NOMO-1 treated with DMSO at 0.1 percent for 48 hours (cell line): ENCODE measurements at regions not wholly inside any gene's neighbourhood (a gene's known extent, or its start where the extent isn't known, plus 50 kb on each side); places are given as distances from the start of the nearest gene placed in this dataset.

Experiments used
- DNase-seq: peaks from one replicate; lab custom pipeline; 2025; ENCODE audit not compliant: unreplicated experiment; lab: John Stamatoyannopoulos, UW

DNA sequence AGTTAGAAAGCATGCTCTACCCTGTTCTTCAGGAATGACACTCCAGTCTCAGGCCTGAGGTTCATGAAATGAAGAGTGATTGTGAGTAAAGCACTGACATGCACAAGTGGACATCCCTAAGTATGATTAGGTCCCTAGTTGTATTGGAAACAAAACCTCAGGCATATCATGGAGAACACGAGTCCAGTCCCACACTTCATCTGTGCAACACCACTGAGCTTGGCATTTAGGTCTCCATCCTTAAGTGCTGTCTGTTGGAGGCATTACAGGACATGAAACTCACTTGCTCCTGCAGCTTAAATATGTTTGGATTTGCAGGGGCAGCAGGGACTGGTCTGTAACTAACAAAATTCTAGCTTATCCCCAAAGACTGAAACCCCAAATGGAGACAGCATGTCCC lies 250.3 kb upstream of the KLHL29 start:
- DNase-seq = no peak

DNA sequence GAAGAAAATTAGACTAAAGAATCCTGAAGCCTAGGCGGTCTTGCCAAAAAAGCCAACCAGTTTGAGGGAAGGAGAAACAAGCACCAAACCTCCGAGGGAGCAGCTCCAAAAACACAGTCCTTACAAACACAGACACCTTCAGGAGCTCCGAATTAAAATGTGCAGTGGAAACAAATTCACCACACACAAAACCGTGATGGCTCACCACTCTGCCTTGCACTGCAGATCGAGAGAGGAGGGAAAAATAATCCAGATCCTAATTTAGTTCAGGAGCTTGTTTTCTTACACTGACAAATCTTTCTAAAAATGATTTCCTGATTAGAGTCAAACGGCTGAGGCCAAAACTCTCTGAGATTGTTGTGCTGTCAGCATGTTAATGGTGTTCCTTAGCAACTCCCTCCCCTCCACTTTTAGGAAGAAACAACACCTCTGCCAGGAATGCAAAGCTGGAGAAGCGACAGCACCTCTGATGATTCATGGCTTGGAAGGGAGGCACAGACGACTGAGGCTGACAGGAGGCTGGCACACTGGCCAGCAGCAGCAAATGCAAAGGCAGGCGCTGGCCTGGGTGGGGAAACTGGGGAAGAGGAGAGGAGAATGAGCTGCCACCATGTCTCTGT lies 249.4 kb upstream of the KLHL29 start:
- no peak for DNase-seq

DNA sequence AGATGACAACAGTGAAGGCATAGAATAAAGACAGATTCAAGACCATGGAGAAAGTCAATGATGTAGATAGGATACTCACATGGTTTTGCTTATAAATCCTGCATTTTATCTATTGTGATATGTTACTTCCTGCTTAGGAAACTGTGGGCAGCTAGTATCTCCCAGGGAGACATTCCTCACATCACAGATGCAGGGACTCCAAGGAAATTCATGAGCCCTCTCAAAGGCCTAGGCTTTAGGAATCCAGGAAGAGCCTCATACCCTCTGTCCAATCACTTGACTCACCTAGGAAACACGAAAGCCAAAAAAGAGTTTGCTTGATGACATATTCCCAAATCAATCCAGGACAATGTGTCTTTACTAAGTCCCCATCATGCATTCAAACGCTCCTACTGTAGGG lies 247.8 kb upstream of the KLHL29 start:
- no peak for DNase-seq

DNA sequence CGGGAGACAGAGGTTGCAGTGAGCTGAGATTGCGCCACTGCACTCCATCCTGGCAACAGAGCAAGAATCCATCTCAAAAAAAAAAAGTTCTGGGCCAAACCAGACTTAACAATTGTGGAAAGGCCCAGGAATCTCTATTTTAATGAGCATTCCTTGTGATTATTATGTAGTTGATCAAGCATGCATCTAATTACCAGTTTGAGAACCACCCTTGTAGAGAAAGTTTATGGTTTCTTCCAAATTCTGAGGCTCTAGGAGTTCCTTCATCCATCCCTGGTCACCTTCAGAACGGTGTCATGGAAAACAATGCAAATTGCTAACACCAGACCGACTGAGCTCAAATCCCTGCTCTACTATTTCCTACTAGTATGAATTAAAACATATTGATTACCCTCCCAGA lies 246.3 kb upstream of the KLHL29 start:
- no peak for DNase-seq

DNA sequence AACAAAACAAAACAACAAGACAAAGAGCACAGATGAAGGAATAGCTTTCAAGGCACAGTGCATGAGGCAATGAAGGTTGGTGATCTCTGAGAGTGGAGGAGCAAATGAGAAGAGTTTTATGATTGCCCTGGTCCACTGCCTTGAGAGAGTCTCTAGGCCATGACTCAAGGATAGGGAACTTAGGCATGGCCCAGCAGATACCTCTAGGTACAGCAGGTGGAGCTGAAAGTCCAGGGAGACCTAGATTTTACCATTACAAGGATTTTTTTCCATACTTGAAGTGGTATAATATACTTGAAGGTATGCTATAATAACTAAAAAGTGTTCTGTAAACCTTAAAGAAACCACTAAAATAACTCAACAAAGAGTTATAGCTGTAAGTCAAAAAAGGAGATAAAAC lies 239.5 kb upstream of the KLHL29 start:
- no peak for DNase-seq

DNA sequence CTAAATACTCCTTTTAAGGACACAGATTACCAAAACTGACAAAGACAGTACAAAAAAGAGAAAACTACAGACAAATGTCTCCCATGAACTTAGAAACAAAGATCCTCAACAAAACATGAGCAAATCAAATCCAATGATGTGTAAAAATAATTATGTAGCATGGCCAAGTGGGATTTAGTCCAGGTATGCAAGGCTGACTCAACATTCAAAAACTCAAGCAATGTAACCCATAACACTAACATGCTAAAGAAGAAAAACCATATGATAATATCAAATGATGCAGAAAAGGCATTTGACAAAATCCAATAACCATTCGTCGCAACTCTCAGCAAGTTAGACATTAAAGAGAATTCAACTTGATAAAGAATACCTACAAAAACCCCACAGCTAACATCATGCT lies 239.0 kb upstream of the KLHL29 start:
- no peak for DNase-seq

DNA sequence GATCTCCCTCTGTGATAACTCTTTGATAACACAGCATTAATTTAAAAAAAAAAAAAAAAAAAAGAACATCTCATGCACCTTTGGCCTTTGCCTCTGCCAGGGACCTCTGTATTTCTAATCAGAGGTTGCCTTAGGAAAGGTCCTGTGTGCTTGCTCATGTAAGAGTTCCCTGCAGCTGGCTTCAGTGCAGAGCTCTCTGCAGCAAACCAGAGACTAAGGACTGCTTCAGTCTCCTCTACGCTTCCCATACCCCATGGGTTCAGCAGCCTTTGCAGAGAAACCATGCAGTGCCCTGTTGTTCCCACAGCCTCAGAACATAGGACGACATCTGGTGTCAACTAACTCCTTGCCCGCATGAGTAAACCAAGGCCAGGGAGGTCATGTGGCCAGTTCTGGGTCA lies 236.6 kb upstream of the KLHL29 start:
- DNase-seq = no peak

DNA sequence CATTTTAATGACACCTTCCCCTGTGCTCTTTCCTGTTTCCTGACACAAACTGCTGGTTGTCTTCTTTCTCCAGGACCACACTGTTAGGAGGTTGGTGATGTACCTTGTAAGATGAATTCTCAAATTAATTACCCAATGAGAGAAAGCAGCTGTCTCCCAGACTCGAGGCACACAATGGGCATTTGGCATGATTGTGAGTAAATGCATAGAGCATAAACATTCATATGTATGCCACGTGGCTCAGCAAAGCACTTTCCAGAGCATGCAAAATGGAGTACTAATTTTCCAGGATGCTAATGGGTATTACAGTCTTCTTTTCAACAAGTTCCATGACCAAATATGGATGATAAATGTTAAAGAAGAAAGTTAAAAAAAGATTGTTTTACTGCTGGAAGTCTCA lies 235.2 kb upstream of the KLHL29 start:
- no peak for DNase-seq

DNA sequence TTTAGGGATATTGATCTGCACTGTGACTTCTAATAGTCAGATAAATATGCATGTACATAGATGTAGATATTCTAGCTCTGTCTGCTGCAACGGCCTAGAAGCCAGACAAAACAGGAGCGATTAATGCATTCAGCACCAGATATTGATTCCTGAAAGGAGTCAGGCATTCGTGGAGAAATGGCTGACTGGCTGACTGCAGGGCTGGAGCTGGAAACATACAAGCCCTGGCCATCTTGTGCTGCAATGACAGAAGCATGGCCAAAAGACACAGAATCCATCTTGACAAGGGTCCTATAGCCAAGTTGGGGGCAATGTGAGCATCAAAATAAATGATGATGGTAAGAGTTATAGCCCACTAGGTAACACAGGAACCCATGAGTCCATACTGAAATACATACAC lies 231.5 kb upstream of the KLHL29 start:
- no peak for DNase-seq

DNA sequence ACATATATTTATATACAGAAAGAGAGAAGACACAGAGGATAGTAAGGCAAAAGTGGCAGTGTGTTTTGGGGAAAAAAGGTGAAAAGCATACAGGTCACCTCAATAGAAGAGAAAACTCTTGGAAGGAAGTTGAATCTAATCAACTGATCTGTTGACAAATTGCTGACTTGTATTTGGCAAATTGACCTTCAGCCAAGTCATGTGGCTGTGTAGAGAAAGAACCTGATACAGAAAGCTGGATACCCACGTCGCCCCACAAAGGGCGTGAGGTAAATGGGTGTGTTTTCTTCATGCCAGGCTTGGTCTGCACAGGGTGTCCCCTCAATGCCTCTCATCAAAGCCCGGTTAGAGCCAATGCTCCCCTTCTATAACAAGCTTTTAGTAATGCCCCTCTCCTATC lies 230.0 kb upstream of the KLHL29 start:
- DNase-seq = no peak

DNA sequence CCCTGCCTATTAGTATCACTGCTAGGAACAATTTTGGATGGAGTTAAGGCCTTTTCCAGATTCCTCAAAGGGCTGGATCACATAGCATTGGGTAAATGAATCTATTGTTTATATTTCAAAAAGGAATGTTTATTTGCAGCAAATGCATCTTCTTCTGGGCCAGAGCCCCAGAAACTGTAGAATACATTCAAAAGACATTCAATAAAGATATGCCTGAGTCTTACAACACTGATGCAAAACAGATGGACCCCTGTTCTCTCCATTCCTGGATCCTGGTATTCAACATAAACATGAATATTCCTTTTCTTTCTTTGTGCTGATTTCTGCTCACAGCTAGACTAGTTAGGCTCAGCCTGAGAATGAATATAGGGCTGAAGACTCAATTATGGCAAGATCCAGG lies 227.2 kb upstream of the KLHL29 start:
- no peak for DNase-seq

DNA sequence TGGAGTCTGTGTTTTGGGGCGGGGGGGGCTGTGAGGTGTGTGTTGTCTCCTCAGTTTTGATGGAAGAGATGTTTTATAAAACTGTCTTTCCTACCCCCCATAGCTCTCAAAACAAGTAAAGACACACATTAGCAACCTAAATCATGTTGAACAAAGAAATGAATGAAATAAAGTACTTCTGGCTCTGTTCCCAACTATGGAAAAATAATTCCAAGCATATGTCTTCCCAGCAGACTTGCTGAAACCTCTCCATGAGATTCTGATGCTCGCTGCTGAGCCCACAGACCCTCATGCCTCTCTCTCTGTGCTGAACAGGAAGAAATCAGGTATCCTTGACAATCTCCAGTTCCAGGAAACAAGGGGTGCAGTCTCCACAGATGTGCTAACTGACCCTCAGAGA lies 226.7 kb upstream of the KLHL29 start:
- no peak for DNase-seq

DNA sequence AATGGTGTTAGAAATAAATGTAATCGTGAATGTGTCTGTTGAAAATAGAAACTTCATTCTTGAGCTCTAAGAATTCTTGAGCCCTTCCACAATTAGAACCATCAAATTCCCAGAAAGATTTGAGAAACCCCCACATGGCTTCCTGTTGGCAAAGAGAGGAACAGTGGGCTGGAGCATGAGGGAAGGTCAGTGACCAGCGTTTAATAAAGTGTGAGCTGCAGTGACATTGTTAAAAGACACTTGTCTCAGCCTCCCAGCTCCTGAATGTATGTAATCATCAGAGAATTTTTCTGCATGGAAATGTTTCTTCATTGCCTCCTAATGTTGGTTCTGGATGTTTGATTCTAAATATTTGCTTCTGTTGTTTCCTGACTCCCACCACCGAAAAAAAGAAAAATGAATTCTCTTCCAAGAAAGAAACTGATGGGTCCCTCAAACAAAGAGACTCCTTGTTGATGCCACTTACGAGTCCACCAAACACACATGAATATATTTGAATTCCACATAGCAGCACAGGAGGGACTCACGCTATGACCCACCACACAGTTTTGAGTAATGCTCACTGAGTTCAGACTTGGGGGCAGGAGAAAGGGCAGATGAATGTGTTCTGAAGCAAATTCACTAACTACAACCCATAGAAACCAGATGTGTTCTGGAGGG lies 225.1 kb upstream of the KLHL29 start:
- DNase-seq = no peak

DNA sequence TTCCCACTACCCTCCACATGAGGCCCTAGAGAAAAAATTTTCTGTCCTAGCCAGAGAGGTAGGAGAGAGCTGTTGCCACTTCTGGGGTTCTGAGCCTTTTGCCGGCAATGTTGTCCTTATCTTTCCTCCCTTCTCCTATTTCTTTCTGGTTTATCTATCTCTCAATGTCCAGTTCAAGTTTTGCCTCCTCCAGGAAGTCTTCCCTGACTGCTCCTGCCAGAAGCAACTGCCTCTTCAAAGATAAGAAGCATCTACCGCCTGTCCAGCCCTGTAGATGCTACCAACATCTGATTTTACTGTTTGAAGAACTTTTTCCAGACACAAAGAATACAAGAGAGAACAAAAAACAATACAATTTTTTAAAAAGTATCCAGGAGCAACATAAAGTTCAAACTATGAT lies 220.8 kb upstream of the KLHL29 start:
- no peak for DNase-seq

DNA sequence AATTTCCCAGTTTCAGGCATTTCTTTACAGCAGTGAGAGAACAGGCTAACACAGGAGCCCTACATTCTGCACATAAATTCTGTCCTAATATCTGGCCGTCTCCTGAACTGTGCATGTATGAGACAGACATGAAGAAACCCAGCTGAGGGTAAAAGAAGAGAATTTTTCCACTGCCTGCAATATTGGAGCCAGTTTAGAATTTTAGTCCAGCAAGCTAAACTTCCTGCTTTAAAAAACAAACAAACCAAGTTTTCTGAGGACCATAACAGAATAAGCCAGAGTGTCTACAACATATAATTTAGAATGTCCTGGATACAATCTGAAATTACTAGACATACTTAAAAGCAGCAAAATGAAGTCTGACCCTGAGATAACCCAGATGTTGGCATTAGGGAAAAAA lies 215.1 kb upstream of the KLHL29 start:
- no peak for DNase-seq

DNA sequence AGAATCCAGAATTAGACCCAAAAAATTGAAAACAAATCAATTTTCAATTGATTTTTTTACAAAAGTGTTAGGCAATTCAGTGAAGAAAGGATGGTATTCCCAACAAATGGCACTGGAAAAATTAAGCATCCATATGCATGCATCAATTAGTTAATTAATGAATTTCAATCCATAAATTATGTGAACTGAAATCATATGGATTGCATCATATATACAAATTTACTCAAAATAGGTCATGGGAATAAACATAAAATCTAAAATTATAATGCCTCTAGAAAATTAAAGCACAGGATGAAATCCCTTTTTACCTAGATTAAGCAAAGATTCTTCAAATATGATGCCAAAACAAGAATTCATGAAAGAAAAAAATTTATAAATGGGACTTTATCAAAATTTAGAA lies 213.9 kb upstream of the KLHL29 start:
- DNase-seq = no peak

DNA sequence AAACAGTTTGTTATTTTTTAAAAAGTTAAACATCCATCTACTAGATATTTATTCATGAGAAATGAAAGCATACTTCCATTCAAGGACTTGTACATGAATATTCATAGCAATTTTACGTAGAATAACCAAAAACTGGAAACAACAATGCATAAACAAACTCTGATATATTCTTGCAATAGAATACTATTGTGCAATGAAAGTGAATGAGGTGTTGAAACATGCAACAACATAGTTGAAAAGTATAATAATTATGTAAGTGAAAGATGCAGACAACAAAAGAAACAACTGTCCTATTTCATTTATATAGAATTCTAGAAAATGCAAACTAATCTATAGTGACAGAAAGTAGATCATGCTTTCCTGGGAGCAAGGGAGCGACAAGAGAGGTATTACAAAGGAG lies 206.6 kb upstream of the KLHL29 start:
- DNase-seq = no peak

DNA sequence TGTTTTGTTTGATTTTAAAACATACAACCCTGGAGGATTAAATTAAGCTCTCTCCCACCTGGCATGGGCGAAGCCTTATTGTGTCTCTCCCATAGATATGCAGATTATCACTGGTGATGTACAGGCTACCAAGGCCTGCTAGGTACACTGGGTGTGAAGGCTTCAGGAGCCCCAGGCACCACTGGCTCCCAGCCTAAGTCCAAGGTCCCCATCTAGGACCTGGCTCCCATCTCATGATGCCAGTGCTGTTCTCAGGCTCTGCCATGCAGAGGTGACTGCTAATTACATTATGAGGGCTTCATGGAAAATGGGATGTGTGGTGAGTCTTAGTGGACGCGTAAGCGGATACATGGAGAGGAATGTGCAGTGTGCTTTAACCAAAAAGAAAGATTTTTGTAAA lies 201.2 kb upstream of the KLHL29 start:
- no peak for DNase-seq

DNA sequence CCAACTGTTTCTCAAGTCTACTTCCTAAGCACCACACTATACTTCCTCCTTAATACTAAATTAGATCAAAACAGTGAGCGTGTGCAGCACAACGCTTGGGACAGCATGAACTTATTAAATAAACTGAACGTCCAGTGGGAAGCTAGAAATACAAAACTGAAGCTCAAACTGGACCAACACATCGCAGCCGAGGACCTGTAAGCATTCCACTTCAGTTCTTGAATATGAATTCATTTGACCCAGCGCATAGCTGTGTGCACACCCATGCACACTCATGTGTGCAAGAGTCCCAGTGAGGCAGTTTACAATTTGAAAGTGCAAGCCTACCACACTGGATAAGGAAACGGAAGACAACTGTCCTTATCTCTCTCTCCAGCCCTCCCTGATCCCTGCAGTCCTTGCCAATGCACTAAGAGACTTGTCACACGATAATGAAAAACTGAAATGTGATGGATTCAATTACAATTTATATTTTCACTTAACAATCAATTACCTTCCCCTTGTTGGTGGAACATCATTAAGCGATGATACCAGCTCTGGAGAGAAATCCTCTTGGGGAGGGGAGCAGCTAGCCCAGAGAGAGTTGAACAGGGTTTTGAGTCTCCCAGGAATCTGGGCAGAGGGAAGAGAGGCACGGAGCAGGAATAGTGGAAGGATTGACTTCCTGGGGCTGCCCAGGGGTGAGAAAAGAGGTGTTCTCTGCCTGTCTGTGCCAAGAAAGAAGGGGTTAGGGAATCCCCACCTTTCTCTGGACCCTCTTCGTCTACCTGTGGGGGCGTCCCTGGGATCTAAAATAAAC lies 186.5 kb upstream of the KLHL29 start:
- DNase-seq = no peak

DNA sequence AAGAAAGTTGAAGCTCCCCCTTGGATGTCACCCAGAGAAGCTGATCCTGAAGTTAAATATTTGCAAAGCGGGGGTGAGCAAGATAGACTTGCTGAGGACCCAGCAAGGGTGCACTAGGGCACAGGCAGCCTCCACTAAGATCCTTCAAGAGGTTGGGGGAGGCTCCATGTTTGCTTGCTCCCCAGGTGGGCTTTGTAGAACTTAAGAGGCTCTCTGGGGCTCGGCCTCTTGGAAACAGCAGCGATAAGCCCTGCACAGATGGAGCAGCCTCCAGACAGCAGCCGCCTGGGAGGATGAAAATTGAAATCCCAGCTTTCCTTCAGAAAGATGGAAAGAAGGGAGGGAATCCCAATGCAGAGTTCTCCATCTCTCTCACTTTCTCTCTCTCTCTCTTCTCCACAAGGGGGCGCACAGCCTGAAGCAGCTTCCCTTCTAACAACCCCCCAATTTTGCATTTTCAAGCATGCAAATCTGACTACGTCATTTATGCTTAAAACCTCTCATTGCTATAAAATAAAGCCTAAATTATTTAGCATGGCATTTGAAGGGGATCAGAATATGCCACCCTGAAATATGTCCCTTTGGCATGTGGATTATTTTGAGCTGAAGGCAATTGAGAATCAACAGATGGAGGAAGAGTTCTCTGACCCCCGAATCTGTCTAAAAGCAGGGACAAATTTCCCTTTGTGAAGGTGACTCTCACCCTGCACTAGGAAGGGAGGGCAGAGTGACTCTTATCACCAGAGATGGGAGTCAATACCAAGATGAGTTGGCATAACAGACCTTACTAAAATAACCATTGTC lies 185.7 kb upstream of the KLHL29 start:
- no peak for DNase-seq

DNA sequence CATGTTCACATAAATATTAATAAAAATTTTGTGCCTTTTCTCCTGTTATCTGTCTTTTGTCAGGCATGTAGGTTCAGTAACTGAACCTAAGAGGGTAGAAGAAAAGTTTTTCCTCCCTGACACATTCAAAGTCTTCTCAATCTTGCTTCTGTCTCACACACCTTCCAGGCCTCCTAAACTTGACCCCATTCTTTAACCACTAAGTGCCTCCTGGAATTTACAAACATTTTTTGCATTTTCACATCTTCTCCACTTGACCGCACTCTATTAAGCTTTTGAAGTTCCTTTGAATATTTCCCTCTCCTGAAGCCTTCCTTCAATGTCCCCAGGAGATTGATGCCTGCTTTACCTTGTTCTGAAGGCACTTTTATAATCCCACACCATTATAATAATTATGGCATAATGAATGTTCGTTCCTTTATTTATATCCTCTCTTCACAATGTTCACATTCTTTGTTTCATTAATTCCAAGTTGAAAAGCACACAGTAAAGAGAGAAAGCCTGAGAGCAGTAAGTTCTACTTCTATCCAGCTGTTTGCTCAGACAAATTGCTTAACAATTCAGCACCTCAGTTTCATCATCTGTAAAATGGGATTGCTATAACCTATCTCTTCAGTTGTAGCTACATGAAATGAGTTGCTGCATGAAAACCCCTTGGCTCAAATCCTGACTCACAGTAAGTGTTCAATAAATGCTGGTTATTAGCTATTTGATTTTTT lies 184.8 kb upstream of the KLHL29 start:
- no peak for DNase-seq
